Erythroblast (primary cell): ENCODE measurements at regions not wholly inside any gene's neighbourhood (a gene's known extent, or its start where the extent isn't known, plus 50 kb on each side); places are given as distances from the start of the nearest gene placed in this dataset.

ENCODE experiments used
- DNase-seq, 2 experiments: peaks; one replicate each; lab custom pipeline; 2025; lab: John Stamatoyannopoulos, UW
- GATA1 ChIP-seq: IDR thresholded peaks from 2 replicates; pipeline ENCODE4 v1.6.1; 2011; ENCODE audit warnings: low read depth, mild to moderate bottlenecking, control low read depth, low read length, moderate library complexity
- POLR2A ChIP-seq: IDR thresholded peaks from 2 replicates; pipeline ENCODE4 v1.6.1; 2011; ENCODE audit warnings: mild to moderate bottlenecking, low read length

- no peak for DNase-seq
- no peak for TF ChIP-seq POLR2A
- no peak for TF ChIP-seq GATA1
Observed at GRCh38 chr1:58264462-58264861, 282.1 kb downstream of the OMA1 start.

GRCh38 chr1:58262702-58263101 lies 283.8 kb downstream of the OMA1 start:
- DNase-seq = no peak
- no peak for TF ChIP-seq GATA1
- TF ChIP-seq POLR2A = no peak

GRCh38 chr1:58258082-58258481 lies 288.4 kb downstream of the OMA1 start:
- TF ChIP-seq GATA1 (no peak), POLR2A (no peak)

GRCh38 chr1:58257003-58257402 lies 289.5 kb downstream of the OMA1 start:
- no peak for TF ChIP-seq POLR2A
- TF ChIP-seq GATA1 = no peak
- no peak for DNase-seq

More at GRCh38 chr1:58258082-58258481, 288.4 kb downstream of the OMA1 start:
- DNase-seq = no peak

GRCh38 chr1:58256546-58256945 lies 290.0 kb downstream of the OMA1 start:
- no peak for DNase-seq
- TF ChIP-seq POLR2A (no peak), GATA1 (no peak)

- no peak for DNase-seq
- TF ChIP-seq POLR2A (no peak), GATA1 (no peak)
Observed at GRCh38 chr1:58256041-58256440, 290.5 kb downstream of the OMA1 start.

GRCh38 chr1:58255192-58255591 lies 291.3 kb downstream of the OMA1 start:
- no peak for DNase-seq
- TF ChIP-seq POLR2A = no peak
- TF ChIP-seq GATA1 = no peak

- TF ChIP-seq POLR2A (no peak), GATA1 (no peak)
- DNase-seq = peak in 1 of 2 experiments; percentile 6
Observed at GRCh38 chr1:58251430-58252073, 295.0 kb downstream of the OMA1 start.

GRCh38 chr1:58250587-58250948 lies 296.0 kb downstream of the OMA1 start:
- TF ChIP-seq GATA1 = no peak
- no peak for TF ChIP-seq POLR2A

GRCh38 chr1:58249737-58250586 lies 296.6 kb downstream of the OMA1 start:
- peak; percentile 12 to 24 for DNase-seq
- TF ChIP-seq GATA1 = no peak
- no peak for TF ChIP-seq POLR2A

More at GRCh38 chr1:58250587-58250948, 296.0 kb downstream of the OMA1 start:
- no peak for DNase-seq

GRCh38 chr1:58249388-58249736 lies 297.2 kb downstream of the OMA1 start:
- TF ChIP-seq POLR2A (no peak), GATA1 (no peak)

GRCh38 chr1:58248791-58249190 lies 297.7 kb downstream of the OMA1 start:
- DNase-seq = no peak
- TF ChIP-seq GATA1 = no peak
- no peak for TF ChIP-seq POLR2A

More at GRCh38 chr1:58249388-58249736, 297.2 kb downstream of the OMA1 start:
- peak in 1 of 2 experiments; percentile 24 for DNase-seq

GRCh38 chr1:58248072-58248471 lies 298.5 kb downstream of the OMA1 start:
- no peak for DNase-seq
- no peak for TF ChIP-seq GATA1

GRCh38 chr1:58246549-58246948 lies 300.0 kb downstream of the OMA1 start:
- no peak for TF ChIP-seq POLR2A
- no peak for TF ChIP-seq GATA1
- no peak for DNase-seq
